Renal pelvis (tissue), 1 donor: ENCODE measurements at regions not wholly inside any gene's neighbourhood (a gene's known extent, or its start where the extent isn't known, plus 50 kb on each side); places are given as distances from the start of the nearest gene placed in this dataset.

Source experiments
- DNase-seq: peaks from one replicate; pipeline ENCODE4 v3.0.0-alpha.2; 2013

- DNase-seq: no peak
Measured at GRCh38 chr19:5392486-5392885, 51.9 kb upstream of the PTPRS start.

GRCh38 chr19:5393088-5393487 is 52.5 kb upstream of the PTPRS start:
- DNase-seq: no peak

- DNase-seq: no peak
Measured at GRCh38 chr19:5394551-5395505, 54.2 kb upstream of the PTPRS start.

- DNase-seq: no peak
Measured at GRCh38 chr19:5395556-5395955, 54.9 kb upstream of the PTPRS start.

- no peak for DNase-seq
Measured at GRCh38 chr19:5396096-5396939, 55.7 kb upstream of the PTPRS start.

- DNase-seq: no peak
Measured at GRCh38 chr19:5396963-5397362, 56.4 kb upstream of the PTPRS start.

GRCh38 chr19:5397804-5398692 is 57.2 kb upstream of the ZNRF4 start:
- no peak for DNase-seq

GRCh38 chr19:5398693-5399057 is 56.5 kb upstream of the ZNRF4 start:
- no peak for DNase-seq

- peak; percentile 91 for DNase-seq
Measured at GRCh38 chr19:5403968-5404640, 51.1 kb upstream of the ZNRF4 start.
